ENCODE measurements at regions not wholly inside any gene's neighbourhood (a gene's known extent, or its start where the extent isn't known, plus 50 kb on each side); places are given as distances from the start of the nearest gene placed in this dataset.

GRCh38 chr12:124144531-124145194, 150.2 kb upstream of the RFLNA start:
- TF ChIP-seq CTCF (IDR thresholded peaks at IDR 0.05): no peak
- no peak for TF ChIP-seq POLR2A (IDR thresholded peaks at IDR 0.05)

All from testis (tissue), 2 donors.